Fibroblast of mammary gland (primary cell): ENCODE measurements at regions not wholly inside any gene's neighbourhood (a gene's known extent, or its start where the extent isn't known, plus 50 kb on each side); places are given as distances from the start of the nearest gene placed in this dataset.

Source experiments
- DNase-seq: peaks from one replicate; pipeline ENCODE4 v3.0.0-alpha.2; 2010; ENCODE audit warnings: low read depth
- H3K4me3 ChIP-seq: 2 replicates; pipeline ENCODE4 v1.5.1; 2011; ENCODE audit warnings: low read depth, mild to moderate bottlenecking, low read length, moderate library complexity; ENCODE audit not compliant: control insufficient read depth
- TF ChIP-seq, protein P1 (sequence below): conservative IDR thresholded peaks from 2 replicates; pipeline ENCODE4 v1.5.1; 2011; ENCODE audit warnings: low read depth, low read length, inconsistent platforms; ENCODE audit not compliant: control insufficient read depth, insufficient read depth

- DNase-seq: no peak
- TF ChIP-seq, protein P1, sequence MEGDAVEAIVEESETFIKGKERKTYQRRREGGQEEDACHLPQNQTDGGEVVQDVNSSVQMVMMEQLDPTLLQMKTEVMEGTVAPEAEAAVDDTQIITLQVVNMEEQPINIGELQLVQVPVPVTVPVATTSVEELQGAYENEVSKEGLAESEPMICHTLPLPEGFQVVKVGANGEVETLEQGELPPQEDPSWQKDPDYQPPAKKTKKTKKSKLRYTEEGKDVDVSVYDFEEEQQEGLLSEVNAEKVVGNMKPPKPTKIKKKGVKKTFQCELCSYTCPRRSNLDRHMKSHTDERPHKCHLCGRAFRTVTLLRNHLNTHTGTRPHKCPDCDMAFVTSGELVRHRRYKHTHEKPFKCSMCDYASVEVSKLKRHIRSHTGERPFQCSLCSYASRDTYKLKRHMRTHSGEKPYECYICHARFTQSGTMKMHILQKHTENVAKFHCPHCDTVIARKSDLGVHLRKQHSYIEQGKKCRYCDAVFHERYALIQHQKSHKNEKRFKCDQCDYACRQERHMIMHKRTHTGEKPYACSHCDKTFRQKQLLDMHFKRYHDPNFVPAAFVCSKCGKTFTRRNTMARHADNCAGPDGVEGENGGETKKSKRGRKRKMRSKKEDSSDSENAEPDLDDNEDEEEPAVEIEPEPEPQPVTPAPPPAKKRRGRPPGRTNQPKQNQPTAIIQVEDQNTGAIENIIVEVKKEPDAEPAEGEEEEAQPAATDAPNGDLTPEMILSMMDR: no peak
- no peak overlapping the region for H3K4me3 ChIP-seq
Observed at GRCh38 chr3:152977366-152977765, 142.4 kb downstream of the P2RY1 start.

- no peak overlapping the region for H3K4me3 ChIP-seq
- TF ChIP-seq, protein P1: peak; percentile 6
- no peak for DNase-seq
Observed at GRCh38 chr3:152978152-152978551, 143.2 kb downstream of the P2RY1 start.

- TF ChIP-seq, protein P1: no peak
- no peak overlapping the region for H3K4me3 ChIP-seq
- no peak for DNase-seq
Observed at GRCh38 chr3:152997526-152997925, 162.6 kb downstream of the P2RY1 start.

GRCh38 chr3:152998591-152998990 is 163.4 kb upstream of the RAP2B start:
- TF ChIP-seq, protein P1: no peak
- DNase-seq: no peak

GRCh38 chr3:153000325-153000724 is 161.7 kb upstream of the RAP2B start:
- TF ChIP-seq, protein P1: no peak
- no peak overlapping the region for H3K4me3 ChIP-seq
- no peak for DNase-seq

More at GRCh38 chr3:152998591-152998990, 163.4 kb upstream of the RAP2B start:
- no peak overlapping the region for H3K4me3 ChIP-seq

- TF ChIP-seq, protein P1: no peak
- no peak for DNase-seq
- H3K4me3 ChIP-seq: no peak overlapping the region
Observed at GRCh38 chr3:153001210-153002078, 160.6 kb upstream of the RAP2B start.
